GM19328 (cell line): ENCODE measurements at regions not wholly inside any gene's neighbourhood (a gene's known extent, or its start where the extent isn't known, plus 50 kb on each side); places are given as distances from the start of the nearest gene placed in this dataset.

ENCODE experiments used
- ATAC-seq: cut with Tn5 transposase; IDR thresholded peaks from one replicate; pipeline ENCODE4 v1.9.1; 2021; ENCODE audit warnings: mild to moderate bottlenecking, moderate library complexity; ENCODE audit not compliant: unreplicated experiment

DNA sequence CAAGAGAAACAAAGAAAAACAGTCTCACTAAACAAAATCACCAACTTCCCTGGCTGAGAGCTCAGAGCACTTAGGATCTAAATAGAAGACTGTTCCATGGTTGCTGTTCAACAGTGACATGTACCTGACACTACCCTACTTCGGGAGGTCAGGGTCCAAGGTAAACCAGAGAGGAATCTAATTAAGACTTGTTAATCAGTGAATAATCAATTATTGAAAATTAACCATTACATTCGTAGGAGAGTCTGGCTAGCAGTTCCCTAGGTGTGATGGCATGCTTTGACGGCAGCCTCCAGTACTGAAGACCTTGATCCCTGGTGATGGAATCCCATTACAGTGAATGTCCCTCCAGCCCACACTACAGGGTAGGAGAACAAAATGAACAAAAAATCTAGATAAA is 154.0 kb upstream of the AFDN start:
- no peak for ATAC-seq

DNA sequence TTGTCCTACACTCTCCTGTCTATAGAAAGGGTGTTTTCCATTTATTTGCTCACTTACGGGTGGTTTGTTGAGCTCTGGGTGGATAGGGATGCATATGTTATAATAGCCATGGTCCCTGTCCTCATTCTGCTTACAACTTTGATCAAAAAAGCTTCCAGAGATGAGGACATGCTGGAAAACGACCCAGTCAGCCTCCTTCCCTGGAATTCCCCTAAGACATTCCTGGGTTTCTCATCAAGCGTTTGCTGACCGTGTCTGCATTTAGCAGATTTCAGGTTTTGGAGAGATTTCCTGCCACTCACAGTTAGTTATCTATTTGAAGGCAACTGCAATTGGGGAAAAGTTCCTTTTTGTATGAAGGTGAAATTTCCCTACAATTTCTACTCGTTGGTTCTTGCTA is 152.8 kb upstream of the AFDN start:
- ATAC-seq, result no peak

DNA sequence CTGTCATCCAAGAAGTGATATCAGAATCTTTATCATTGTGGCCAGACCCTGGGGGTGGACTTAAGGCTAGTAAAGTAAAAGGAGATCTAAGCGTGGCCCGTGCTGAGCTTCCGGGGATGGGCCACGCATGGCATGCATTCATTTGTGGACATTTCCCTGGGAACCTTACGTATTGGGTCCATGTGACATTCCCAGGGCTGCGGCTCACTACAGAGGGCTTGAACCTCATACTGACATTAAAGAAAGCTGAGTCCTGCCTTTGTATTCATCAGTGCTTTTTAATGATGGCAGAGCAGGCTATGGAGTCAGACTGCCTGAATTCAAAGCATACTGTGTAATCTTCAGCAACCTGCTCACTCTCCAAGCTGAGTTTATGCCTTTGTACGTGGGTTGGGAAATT is 152.2 kb upstream of the AFDN start:
- no peak for ATAC-seq

DNA sequence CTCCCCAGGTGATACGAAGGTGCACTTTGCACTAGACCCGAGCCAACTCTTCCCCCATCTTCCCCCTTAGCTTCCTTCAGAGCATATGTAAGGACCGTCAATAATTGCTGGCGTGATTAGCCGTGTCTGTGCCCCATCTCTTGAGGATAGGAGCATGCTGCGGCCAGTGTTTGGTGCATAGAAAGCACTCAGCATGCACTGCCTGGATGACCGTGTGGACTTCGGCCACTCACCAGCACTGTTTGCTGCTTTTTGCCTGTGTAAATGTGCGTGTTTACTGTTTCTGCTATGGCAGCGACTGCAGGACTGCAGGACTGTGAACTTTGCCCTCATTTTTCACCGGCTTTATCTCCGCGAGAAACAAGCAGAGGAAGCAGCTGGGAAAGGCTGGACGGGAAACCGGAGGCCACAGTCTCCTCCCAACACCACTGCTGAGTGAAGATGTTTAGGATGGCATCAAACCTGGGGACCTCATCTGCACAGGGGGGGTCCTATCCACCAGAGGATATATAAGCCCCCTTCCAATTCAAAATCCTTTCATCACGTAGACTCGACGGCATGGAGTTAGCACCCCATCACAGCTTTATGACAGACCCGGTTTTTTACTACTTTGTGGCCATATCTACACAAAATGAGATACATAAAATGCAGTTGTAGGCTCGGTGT is 150.6 kb upstream of the AFDN start:
- ATAC-seq, result no peak

DNA sequence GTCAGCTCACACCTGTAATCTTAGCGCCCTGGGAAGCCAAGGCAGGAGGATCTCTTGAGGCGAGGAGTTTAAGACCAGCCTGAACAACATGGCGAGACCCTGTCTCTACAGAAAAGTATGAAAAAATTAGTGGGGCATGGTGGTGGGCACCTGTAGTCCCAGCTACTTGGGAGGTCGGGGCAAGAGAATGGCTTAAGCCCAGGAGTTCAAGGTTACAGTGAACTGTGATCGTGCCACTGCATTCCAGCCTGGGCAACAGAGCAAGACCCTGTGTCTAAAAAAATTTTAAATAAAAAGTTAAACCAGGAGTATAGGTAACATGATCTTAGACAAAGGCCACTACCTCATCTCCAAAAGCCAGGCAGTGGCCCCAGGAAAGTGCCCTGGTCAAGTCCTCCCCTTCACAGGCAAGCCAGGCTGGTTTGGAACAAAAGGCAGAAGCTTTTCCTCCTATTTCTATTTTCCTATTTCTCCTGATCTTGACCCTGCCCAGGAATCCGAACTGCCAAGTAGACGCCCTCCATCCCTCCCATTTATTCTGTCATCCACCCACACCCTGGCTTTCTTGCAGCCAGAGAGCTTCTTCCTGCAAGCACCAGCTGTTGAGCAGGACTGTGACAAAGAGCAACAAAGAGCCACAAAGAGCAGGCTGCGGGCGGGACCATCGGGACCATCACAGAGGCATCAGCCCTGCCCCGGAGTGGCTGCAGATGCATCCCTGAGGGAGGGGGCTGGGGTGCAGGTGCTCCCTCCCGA is 149.9 kb upstream of the AFDN start:
- ATAC-seq, result no peak

DNA sequence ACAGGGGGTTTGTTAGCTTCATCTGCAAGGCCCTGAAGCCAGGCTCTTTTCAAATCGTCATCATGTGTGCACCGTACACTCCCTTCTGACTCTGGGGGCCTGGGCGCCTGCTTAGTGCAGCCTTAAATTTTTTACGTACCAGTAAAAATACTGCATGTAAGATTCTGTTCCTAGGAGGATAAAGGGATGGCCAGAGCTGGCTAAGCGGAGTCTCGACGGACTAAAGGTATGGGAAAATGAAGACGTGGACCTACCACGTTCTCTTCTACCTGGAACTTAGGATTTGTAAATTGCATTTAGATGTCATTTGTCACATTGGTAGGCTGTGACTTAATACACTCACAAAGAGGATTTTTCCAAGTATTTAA is 149.3 kb upstream of the AFDN start:
- ATAC-seq, result no peak

DNA sequence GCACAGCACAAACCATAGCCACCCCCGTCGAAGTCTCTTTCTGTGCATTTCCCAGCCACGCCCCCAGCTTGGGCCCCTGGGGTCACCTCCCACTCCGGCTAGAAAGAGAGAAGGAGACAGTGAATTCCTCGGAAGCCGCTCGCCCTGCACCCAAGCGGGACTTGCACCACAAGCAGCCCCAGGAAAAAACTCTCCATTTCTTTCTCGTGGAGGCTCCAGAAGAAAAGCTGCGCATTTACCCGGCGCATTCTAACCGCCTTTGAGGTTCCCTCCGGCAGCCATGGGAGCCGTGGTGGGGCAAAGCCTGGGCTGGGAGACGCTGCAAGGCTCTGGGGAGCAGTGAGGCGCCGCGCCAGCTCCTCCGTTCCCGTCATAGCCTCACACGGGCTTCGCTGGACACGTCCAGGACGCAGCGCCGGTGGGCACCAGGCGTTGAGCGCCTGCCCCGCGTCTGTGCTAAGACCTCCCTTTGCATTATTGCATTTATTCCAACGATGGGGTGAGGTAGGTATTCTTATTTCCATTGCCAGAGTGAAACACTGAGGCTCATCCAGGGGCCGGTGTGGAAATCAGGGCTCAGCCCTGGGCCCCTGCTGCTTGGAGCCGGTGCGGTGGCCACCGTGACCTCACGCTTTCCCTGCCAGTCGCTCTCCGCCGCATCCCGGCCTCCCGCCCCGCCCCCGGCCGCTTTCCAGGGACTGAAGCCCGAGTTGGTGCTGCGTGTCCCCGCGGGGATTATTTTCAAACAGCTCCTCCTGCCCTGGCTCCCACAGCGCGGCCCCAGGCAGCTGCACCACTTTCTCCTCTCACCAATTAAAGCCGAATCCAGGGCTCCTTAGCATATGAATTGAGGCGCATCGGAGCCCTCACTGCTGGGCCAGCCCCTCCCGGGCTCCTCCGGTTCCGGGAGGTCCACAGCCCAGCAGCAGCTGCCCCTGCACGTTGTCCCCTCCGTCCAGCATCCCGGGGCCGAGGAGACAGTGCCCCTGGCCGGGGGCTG is 148.3 kb upstream of the AFDN start:
- ATAC-seq, result no peak

DNA sequence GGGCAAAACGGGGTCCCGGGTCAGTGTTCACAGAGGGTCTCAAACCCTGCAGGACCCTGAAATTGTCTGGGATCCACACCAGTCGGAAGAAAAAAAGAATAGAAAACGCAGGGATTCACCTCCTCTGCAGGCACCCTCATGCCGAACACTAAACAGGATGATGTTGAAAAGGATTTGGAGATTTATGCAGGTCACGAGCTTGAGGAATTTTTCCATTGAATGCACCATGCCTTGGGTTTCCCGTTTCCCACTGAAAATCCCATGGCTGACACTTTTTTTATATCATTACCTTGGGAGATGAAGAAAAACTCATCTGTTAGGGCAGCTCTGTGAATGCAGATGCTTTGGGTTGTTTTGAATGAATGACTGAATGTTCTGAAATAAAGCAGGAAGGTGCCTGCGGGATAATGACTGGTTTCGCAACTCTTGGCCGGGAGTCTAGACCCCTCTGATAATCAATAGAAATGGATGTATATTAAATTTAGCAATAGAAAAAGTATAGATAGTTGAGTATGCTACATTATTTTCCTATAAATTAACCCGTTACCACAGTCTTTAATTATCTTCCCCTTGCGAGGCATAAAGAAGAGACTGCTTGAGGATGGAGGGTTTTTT is 147.5 kb upstream of the AFDN start:
- ATAC-seq, result no peak

DNA sequence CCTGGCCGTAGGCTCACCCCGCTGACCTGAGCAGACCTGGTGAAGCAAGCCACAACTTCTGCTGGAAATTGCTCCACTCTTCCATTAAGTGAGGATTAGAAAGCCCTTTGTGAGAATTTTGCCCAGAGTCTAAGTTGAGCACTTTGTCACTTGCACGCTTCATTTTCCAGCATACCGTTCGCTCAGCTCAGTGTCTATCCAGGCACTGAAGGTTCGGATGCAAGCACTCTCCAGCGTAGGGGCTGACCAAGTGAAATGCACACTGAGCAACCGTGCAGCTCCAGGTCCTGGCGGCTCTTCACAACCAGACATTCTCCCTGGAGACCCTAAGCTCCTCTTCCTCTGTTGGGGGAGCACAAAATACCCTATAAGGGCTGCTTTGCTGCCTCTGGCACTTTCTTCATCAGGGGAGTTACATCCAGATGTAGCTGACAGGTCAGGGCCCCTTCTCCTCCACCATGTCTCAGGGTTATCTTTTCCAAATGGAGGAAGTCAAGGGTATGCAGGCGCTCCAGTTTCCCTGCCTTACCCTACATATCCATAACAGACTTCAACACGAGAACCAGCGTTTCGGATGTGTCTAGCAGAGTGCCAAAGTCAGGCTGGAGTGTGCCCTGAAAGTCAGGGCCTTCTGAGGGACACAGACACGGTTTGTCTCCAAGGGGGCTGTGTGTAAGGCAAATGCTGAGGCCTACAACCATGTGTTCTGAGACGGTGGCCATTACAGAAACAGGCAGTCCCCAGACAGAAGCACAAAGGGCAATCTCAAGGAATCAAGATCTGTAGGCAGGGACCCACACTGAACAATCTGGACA is 146.7 kb upstream of the AFDN start:
- no peak for ATAC-seq

DNA sequence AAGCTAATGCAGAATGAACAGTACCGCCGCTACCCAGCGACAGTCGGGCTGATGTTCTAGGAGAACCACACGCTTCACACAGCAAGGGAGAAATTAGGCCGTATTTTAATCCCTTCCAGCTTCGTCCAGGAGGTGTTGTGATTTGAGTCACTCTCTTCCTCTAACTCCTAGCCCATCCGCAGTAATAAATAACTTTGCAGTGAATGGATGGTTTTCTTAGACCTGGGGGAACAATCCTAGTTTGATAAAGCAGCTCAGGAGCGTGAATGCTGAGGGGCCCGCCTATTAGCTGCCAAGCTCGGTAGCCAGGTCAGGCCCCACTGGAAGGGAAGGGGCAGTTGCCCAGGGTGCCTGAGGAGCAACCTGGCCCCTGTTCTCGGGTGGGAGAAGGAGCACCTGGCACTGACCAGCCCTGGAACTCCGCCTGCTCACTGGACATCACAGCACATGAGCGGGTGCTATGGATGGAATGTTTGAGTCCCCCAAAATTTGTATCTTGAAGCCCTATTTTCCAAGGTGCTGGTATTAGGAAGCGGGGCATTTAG is 146.0 kb upstream of the AFDN start:
- ATAC-seq, result no peak

DNA sequence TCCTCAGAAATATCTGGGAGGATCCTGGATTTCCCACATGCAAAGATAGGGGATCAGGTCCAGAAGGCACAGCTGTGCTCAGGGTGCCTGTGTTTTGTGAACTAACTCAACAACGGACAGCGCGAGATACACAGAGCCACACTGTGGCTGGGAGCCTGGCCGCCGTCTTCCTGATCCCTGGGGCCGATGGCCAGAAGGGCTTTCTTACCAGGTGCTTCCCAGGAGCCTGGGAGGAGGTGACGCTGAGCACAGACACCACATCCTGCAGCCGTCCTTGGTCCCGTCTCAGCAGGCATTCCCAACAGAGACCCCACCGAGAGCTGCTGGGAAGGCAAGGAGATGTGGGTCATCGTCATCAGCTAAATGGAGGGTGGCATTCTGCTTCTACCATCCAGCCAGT is 144.6 kb upstream of the AFDN start:
- ATAC-seq, result no peak

DNA sequence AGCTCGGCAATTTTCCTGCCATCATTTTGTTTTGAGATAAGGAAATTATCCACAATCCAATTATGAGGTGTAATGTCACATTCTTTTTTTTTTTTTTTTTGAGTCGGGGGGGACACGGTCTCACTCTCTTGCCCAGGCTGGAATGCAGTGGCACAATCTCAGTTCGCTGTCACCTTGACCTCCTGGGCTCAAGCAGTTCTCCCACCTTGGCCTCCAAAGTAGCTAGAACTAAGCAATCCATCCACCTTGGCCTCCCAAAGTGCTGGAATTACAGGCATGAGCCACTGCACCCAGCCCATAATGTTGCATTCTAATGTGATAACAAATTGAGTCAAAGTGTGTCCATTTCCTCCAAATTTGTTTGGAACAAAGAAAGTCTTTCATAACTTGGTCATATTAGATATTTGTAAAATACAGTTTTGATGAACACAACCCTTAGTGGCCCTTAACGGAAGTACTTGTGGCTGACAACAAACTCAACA is 144.1 kb upstream of the AFDN start:
- no peak for ATAC-seq

DNA sequence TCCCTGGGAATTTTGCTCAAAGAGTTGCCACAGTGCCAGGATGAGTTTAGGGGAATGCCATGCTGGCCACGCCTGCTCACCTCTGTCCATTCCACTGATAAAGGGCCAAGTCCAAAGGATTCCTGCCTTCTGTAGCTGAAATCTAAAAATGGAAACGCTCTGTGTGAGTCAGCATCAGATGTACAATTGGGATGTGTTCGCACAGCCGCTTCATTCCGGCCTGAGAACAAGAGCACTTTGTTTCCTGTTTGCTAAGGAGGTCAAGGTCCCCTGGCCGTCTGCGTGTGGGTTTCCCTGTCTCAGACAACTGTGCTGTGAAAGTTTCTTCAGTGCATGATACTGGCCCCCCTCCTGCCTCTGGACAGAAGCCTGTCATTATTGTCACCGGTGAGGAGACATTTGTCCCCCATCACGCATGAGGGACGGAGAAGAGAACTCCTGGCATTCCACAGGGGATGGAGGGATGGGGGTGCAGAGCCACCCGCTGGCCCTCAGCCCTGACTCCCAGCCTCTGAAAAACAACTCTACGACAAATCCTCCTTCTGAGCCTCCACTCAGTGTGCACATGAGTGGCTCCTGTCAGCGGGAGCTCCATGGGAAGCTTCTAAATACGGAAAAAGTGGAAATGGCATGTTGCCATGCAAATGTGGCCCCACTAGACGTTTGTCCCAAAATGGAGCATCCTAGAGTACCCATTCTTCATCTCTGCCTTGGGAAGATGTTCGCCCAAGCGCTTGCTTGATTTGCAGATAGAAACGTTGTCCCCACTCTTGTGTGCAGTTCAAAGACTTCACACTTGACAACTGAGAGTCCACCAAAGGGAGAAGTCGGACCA is 143.5 kb upstream of the AFDN start:
- ATAC-seq, result no peak

DNA sequence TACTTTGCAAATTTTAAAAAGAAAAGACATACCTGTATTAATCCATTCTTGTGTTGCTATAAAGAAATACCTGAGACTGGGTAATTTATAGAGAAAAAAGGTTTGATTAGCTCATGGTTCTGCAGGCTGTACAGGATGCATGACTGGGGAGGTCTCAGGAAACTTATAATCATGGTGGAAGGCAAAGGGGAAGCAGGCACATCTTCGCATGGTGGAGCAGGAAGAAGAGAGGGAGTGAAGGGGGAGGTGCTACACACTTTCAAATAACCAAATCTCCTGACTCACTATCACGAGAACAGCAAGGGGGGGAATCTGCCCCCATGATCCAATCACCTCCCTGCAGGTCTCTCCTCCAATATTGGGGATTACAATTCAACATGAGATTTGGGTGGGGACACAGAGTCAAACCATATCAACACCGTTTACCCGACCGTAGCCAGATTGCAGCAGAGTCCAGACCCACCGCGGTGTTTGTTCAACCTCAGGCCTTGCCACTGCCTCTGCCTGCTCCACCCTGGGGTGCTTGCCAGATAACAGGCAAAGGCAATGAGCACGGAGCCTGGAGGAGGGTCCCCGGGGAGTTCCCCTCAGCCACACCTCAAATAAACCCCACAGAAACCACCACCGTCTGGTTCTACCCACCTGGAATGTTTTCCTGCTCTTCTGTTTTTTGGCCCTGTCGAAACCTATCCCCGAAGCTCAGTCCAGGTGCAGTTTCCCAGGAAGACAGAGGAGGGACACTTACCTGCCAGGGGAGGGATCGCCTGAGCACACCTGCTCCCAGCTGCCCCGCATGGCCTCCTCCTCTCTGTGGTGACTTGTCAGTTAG is 142.2 kb upstream of the AFDN start:
- no peak for ATAC-seq

DNA sequence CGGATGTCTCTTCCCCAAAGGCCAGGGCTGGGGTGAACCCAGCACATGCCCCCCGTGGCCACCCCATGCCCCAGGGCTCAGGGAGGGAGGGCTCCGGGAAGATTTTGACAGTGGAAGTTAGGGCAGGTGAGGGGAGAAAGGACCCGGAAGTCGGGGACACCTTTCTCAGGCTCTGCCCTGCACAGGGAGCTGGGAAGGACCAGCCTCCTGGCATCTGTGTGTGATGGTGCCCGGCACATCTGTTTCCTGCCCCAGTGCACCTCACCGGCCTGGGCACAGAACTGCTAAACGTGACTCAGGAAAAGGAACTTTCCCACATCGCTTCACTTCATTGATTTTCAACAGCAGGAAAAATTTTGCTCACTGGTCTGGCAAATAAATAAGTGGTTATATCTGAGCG is 141.1 kb upstream of the AFDN start:
- no peak for ATAC-seq

DNA sequence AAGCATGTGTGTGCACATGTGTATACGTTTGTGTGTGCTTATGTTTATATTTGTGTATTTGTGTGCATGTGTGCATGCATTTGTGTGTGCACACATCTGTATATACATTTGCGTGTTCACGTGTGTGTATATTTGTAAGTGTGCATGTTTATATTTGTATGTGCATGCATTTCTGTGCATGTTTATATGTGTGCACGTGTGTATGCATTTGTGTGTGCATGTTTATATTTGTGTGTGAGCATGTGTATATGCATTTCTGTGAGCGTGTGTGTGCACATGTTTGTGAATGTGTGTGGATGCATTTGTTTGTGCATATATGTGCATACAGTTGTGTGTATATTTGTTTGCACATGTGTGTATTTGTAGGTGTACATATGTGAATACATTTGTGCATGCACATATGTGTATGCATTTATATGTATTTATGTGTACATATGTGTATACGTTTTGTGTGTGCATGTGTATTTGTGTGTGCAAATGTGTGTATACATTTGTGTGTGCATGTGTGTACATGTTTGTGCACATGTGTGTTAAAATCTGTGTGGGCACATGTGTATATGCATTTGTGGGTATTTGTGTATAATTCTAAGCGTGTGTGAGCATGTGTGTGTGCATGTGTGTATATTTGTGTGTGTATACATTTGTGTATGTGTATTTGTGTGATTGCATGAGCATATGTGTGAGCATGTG is 140.4 kb upstream of the AFDN start:
- ATAC-seq, result no peak

DNA sequence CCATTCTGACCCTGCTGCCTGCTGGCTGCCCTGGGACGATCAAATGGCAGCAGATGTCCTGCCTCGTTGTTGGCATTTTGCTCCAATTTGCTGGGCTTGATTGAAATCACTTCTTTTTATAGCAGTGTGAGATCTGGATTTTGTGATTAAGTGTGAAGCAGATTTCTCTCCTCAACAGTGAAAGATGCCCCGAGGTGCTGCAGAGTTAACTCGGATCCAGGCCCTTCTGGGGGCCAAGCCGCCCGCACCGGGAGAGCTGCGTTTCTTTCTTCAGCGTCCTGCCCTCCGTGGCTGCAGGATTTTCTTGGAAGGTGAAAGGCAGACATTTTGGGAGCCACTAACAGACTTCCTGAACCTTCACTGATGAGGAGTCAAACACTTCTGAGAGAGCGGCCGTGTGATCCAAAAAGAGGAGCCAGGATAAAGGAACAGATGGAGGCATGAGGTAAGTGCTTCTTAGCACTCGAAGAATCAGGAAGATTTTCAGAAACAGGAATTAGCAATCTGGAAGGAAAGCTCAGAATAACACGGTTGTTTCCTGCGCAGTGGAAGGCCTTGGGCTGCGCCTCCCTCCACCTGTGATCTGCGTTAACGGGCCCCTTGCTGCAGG is 139.5 kb upstream of the AFDN start:
- ATAC-seq, result no peak
